ENCODE measurements at regions not wholly inside any gene's neighbourhood (a gene's known extent, or its start where the extent isn't known, plus 50 kb on each side); places are given as distances from the start of the nearest gene placed in this dataset.

DNA sequence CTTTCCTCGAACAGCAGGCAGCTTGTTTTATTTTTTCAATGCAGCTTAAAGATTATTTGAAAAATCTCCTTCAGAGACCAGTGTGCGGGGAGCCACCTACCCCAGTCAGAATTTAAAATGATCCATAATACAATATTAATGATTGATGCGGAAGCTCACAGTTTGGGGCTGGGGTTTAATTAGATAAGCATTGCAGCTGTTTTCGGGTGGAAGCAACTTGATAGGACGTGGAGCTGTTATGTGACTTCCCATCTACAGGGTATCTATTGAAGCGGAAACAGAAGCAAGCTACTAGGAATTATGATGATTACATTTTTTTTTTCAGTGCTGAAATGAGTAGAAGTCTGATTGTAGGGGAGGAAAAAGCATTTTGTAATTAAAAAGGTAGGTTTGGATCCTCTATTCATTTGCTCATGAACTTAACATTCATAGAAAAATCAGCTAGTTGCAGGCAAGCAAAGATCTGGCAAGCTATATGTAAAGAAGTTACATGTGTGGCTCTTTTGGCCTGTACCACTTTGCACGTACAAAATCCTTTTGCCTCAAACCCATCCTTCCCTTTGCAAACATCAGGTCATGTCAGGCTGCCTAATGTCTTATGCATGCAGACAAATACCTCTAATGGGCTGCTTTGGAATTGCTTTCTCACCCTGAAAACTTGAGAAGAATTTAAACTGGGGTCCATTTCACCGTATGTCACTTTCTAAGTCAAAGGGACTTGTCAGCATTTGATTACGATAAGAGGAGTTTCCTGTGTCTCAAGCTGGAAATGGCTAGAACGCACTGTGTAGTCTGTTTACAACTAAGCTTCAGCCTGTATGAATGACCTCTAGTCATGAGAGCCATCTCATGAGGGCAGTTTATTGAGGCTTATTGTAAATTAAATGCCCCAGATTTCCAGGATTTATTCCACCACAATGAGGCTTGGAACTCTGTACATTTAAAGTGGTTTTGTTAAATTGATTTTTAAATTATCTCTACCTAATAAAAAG is 267.1 kb upstream of the TMTC4 start:
- no peak for DNase-seq (ENCODE audit: low spot score)

DNA sequence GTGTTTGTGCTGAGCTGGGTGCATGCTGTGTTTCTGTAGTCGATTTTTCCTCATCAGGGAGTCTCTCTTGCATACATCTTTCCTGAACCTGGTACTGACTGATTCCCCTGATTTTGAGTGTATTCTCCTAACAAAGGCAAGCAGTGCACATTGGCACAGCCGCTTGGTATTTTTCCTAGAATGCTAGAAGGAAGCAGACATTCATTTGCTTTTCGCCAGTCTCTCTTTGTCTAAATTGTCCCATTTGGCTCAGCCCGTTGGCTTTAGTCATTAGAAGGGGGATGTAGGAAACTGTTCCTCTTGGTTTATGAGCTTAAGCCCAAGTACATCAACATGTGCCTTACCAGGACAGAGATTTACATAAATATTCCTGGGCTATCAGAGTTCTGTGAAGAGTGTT is 266.1 kb upstream of the TMTC4 start:
- no peak for DNase-seq (ENCODE audit: low spot score)

GRCh38 chr13:100933841-100934240 is 259.2 kb upstream of the TMTC4 start:
- DNase-seq (ENCODE audit: low spot score): no peak

GRCh38 chr13:100922599-100922998 is 248.0 kb upstream of the TMTC4 start:
- DNase-seq (ENCODE audit: low spot score): no peak

DNA sequence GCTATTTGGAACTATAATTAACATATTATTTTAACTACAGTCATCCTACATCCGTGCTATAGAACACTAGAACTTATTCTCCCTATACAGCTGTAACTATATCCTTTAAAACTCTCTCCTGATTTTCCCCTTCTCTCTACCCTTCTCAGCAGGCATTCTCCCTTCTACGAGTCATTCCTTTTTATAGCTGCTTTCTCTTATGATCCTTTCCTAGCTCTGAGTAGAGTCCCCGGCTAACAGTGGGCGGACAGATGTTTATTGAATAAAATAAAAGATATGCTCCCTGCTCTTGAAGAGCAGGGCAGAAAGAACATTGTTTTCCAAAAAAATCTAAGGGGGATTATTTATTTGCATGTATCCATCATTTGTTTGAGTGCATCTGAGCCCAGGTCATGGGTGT is 246.5 kb upstream of the TMTC4 start:
- peak; percentile 9 for DNase-seq (ENCODE audit: low spot score)

GRCh38 chr13:100917011-100917410 is 242.4 kb upstream of the TMTC4 start:
- DNase-seq (ENCODE audit: low spot score): no peak

- no peak for DNase-seq (ENCODE audit: low spot score)
These were observed 238.5 kb upstream of the TMTC4 start for GRCh38 chr13:100913143-100913542.

DNA sequence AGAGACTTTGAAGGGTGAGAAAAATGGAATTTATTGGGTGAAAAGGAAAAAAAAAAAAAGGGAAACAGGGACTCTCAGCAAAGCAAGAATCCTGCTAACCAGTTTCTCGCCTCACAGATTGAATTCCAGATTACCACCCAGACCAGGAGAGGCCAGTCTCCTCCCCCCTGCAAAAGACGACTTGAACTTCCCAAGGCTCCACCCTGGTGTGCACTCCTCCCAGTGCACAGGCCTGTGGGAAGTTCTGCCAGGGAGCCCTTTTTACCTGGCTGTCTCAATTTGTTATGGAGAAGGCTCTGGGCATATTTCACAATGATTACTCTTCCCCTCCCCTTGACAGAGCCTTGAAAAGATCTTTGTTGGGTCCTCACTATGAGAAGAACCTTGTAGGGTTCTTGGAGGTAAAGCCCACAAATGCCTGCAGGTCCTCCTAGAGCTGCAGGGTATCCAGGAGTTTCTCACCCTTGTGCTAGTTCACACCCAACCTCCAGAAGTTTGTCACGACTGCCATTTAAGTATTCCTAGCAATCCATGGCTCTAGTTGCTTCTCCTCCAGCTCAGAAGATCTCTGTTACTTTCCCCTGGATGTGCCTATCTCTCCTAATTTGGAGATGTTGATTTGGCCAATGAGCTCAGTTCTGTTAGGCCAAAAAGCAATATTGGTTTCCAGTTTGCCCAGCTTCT is 229.8 kb upstream of the TMTC4 start:
- DNase-seq (ENCODE audit: low spot score): no peak

DNA sequence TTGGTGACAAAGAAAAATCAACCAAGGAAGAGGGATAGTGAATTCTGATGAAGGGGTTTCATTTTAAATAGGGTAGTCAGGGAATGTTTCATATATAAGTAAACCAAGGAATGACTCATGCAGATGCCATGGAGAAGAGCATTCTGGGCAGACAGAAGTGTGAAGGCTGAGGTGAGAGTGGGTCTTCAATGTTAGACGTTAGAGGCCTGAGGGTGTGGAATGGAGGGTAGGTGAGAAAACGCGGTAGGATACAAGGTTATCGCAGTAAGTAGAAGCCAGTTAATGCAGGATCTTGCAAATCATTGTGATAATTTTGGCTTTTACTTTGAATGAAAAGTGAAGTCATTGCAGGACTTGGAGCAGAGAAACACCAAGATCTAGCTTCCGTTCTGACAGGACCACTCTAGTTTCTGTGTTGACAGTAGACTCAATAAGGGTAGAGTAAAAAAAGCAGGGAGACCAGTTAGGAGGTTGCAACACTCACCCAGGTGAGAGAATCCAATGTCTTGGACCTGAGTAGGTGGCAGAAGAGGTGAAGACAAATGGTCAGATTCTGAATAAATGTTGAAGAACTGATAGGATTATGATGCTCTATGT is 225.2 kb upstream of the TMTC4 start:
- DNase-seq (ENCODE audit: low spot score): no peak

- DNase-seq (ENCODE audit: low spot score): no peak
These were observed 223.8 kb upstream of the TMTC4 start for GRCh38 chr13:100898431-100898830.

DNA sequence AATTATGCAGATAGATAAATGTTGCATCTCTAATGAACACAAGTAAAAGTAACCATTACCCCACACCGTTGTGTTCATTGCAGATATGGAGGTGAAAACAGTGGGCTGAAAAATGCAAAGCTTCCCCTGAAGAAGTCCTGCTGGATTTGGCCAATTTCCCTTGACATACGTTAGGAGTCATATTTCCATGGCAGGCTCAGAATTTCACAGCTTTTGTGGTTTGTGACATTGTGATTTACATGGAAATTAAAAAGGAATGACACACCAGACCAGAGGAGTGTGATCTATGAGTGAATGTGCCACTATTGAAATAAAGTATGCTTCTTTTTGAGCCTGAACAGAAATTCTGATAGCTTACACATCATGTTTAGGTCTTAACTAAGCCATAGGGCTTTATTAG is 221.1 kb upstream of the TMTC4 start:
- no peak for DNase-seq (ENCODE audit: low spot score)

DNA sequence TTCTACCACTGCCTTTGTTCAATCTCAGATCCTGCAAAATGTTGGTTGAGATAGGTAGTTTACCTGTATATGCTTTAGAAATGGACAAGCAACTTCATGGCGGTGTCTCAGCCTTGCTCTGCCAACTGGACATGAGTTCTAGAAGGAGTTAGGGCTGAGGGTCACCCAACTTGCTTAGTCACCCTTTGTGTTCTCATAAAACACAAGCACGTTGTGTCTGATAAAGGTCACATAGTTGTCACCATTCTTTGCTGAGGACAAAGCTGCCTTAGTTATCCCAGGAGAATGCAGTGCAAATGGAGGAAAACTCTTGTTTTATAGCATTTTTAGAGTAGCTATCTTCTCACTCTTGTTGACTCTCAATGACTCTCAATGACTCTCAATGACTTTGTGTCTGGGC is 218.4 kb upstream of the TMTC4 start:
- no peak for DNase-seq (ENCODE audit: low spot score)

DNA sequence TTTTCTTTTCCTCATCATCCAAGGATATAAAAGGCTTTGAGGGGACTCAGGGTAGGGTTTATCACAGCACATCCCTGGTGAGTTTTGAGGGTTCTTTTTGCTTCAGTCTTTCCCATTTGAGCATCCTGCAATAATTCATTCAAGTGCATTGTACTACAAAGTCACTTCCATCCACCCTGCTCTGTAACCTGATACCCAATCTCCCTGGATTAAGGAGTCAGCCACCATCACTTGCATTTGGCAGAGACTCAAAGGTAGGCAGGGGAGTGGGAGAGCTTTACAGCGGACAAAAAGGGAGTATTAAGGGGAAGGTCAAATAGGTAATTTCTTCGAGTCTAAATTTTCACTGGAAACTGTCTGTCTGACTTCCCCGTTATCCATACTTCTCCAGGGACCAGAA is 216.1 kb upstream of the TMTC4 start:
- DNase-seq (ENCODE audit: low spot score): no peak

DNA sequence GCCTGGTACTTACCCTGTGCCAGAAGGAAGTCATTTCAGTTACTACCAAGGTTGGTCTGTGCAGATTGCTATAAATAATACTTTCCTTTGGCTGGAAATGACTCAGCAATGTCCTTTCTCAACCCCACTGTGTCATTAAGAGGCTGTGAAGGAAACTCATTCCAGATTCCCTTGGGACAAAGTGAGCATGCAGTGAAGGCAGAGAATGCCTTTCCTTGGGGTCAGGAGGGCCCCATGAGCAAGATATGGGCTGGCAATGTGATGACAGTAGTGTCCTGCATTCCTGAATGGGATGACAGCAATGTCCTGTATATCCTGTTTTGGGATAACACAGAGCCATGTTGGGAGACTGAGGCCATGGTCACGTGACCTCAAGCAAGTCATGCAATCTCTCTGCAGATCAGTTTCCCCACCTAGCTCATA is 213.1 kb upstream of the TMTC4 start:
- DNase-seq (ENCODE audit: low spot score): no peak

GRCh38 chr13:100883453-100883852 is 208.9 kb upstream of the TMTC4 start:
- no peak for DNase-seq (ENCODE audit: low spot score)

- DNase-seq (ENCODE audit: low spot score): no peak
These were observed 206.8 kb upstream of the TMTC4 start for GRCh38 chr13:100881291-100881864.

DNA sequence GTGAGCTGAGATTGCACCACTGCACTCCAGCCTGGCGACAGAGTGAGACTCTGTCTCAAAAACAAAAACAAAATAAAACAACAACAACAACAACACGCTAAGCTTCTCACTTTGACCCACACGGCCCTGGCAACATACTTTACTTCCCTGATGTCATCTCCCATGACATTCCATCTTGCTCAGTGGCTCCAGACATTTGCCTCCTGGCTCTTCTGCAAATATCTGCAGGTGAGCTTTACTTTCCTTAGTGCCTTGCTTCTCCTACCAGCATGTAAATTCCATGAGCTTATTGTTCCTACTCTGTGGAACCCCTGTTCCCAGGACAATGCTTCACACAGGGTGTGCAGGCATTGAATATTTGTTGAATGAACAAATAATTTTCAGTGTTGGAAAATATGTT is 205.6 kb upstream of the TMTC4 start:
- DNase-seq (ENCODE audit: low spot score): no peak

DNA sequence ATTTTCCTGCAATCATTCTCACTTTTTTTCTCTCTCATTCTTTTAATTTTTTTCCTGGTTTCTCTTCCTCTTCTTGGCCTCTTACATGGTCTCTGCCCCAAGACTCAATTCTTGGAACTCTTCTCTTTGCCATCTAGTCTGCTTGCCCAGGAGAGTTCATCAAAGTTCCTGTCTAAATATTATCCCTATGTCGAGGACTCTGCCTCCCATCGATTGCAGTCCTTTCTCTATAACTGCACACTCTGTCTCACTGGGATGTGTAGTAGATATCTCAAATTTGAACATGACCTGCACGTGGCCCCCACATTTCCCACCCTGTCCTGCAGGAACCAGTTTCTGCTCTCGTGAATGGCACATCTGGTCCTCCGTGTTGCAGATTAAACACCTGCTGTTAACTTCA is 204.7 kb upstream of the TMTC4 start:
- no peak for DNase-seq (ENCODE audit: low spot score)

DNA sequence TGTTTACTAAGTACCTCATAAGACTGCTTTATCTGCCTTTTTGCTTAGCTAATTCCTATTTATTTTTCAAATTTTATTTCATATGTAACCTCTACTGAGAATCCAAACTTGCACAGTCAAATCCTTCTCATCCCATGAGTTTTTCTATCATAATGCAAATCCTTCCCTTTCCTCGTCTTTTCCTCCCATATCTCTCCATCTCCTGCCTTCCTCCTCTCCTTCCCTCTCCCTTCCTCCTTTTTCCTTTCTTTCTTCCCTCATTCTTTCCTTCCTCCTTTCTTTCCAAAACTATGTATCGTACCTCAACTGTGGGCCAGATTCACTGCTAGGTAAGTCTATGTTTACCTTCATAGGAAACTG is 201.4 kb upstream of the TMTC4 start:
- no peak for DNase-seq (ENCODE audit: low spot score)

- DNase-seq (ENCODE audit: low spot score): no peak
These were observed 200.9 kb upstream of the TMTC4 start for GRCh38 chr13:100875392-100876043.

GRCh38 chr13:100872761-100873160 is 198.2 kb upstream of the TMTC4 start:
- DNase-seq (ENCODE audit: low spot score): no peak

DNA sequence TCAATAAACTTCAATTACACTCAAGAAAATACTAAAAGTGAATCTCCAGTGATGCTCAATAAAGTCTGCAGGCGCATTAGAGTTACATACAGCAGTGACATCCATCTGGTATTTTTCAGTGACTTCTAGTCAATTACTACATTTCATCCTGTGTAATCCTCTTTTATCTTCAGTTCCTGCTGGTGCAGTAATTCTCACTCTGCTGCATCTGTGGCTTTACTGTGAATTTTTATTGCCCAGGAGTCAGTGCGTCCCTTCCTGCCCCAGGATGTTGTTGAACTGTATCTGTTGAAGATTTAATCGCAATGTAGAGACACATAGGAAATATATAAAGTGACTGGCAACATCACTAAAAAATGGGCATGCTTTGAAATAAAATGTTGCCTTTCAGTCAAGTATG is 196.3 kb upstream of the TMTC4 start:
- DNase-seq (ENCODE audit: low spot score): peak; percentile 7

Data from umbilical cord (tissue), 1 donor.